Osteocyte (in vitro differentiated cells): ENCODE measurements at regions not wholly inside any gene's neighbourhood (a gene's known extent, or its start where the extent isn't known, plus 50 kb on each side); places are given as distances from the start of the nearest gene placed in this dataset.
A peak's percentile ranks its signal among the peaks of the same experiment; 100 is the strongest.

Experiments used
- DNase-seq: peaks from one replicate; pipeline ENCODE4 v3.0.0; 2021; ENCODE audit warnings: mixed read lengths; ENCODE audit not compliant: unreplicated experiment; ENCODE audit errors: extremely low spot score
- H3K27ac Mint-ChIP-seq: one replicate; pipeline ENCODE4 v1.8.0; 2021; ENCODE audit warnings: mild to moderate bottlenecking, mixed read lengths; ENCODE audit not compliant: unreplicated experiment
- H3K27me3 Mint-ChIP-seq: one replicate; pipeline ENCODE4 v1.8.0; 2021; ENCODE audit warnings: mixed read lengths; ENCODE audit not compliant: unreplicated experiment
- H3K36me3 Mint-ChIP-seq: one replicate; pipeline ENCODE4 v1.8.0; 2021; ENCODE audit warnings: mixed read lengths; ENCODE audit not compliant: unreplicated experiment
- H3K4me1 Mint-ChIP-seq: one replicate; pipeline ENCODE4 v1.8.0; 2021; ENCODE audit warnings: mixed read lengths; ENCODE audit not compliant: unreplicated experiment
- H3K4me3 Mint-ChIP-seq: one replicate; pipeline ENCODE4 v1.8.0; 2021; ENCODE audit warnings: mild to moderate bottlenecking, moderate library complexity, mixed read lengths; ENCODE audit not compliant: unreplicated experiment
- H3K9me3 Mint-ChIP-seq: one replicate; pipeline ENCODE4 v1.8.0; 2021; ENCODE audit warnings: mixed read lengths; ENCODE audit not compliant: unreplicated experiment
- CTCF ChIP-seq: fragments of 200-600 bp; sonication (generic); IDR thresholded peaks from 2 replicates; pipeline ENCODE4 v1.5.0; 2021; ENCODE audit warnings: antibody characterized with exemption, mild to moderate bottlenecking, moderate library complexity

DNA sequence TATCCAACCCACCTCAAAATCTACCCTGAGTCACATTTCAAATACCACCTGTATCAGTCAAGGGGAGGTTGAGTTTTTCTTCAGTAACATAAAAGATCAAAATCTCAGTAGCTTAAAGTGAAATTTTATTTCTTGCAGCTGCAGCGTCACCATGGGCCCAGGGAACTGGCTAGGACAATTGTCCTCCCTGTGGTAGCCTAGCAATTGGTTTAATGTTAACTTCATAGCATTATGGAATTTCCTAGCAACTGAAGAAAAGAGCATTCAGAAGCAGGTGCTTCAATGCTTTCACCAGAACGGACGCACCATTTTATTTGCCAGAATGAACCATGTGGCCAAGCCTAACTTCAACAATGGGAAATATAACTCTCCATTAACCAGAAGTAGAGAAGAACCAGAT lies 359.3 kb upstream of the TSHZ3 start:
- no peak for DNase-seq
- Mint-ChIP-seq H3K9me3 (peaks cover 17% of the 10 kb centered on the region), H3K27ac (no peak overlapping the region), H3K36me3 (no peaks in the 10 kb centered on the region), H3K4me3 (no peak overlapping the region), H3K27me3 (no peaks in the 10 kb centered on the region), H3K4me1 (no peaks in the 10 kb centered on the region)
- no peak for TF ChIP-seq CTCF

- H3K27me3 Mint-ChIP-seq = no peaks in the 10 kb centered on the region
- no peak for TF ChIP-seq CTCF
- peak; percentile 23 for DNase-seq
- no peaks in the 10 kb centered on the region for H3K4me1 Mint-ChIP-seq
- H3K27ac Mint-ChIP-seq = no peak overlapping the region
- no peak overlapping the region for H3K4me3 Mint-ChIP-seq
- H3K36me3 Mint-ChIP-seq = no peaks in the 10 kb centered on the region
- peaks cover 9% of the 10 kb centered on the region for H3K9me3 Mint-ChIP-seq
Measured at GRCh38 chr19:31709476-31709875, 360.2 kb upstream of the TSHZ3 start.

GRCh38 chr19:31715249-31715945 lies 366.2 kb upstream of the TSHZ3 start:
- H3K27ac Mint-ChIP-seq = no peak overlapping the region
- no peak overlapping the region for H3K4me3 Mint-ChIP-seq
- no peaks in the 10 kb centered on the region for H3K36me3 Mint-ChIP-seq
- H3K4me1 Mint-ChIP-seq = no peaks in the 10 kb centered on the region
- H3K27me3 Mint-ChIP-seq = no peaks in the 10 kb centered on the region
- peak; percentile 80 for DNase-seq
- TF ChIP-seq CTCF = no peak
- H3K9me3 Mint-ChIP-seq = peaks cover 5% of the 10 kb centered on the region

DNA sequence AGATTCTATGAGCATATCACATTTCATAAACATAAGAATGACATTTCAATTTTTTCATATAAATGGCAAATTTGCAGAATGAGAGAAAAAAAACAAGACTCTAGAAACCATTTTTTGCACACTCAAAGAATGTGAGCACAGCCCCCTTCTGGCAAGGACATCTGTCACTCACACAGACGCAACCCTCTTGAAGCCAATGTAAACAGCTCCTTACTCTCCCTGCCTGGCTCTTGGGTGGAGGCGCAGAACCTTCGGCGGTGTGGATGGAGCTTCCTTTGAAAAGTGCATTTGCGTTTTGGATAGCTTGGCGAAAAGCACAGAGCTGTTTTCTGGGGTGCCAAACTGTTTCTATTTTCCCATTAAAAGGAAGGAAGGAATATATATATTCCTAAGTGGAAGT lies 367.6 kb upstream of the TSHZ3 start:
- TF ChIP-seq CTCF = no peak
- no peak overlapping the region for H3K27ac Mint-ChIP-seq
- no peaks in the 10 kb centered on the region for H3K36me3 Mint-ChIP-seq
- H3K9me3 Mint-ChIP-seq = no peaks in the 10 kb centered on the region
- DNase-seq = peak; percentile 38
- H3K27me3 Mint-ChIP-seq = no peaks in the 10 kb centered on the region
- no peaks in the 10 kb centered on the region for H3K4me1 Mint-ChIP-seq
- no peak overlapping the region for H3K4me3 Mint-ChIP-seq

- Mint-ChIP-seq H3K27ac (no peak overlapping the region), H3K4me3 (no peak overlapping the region), H3K9me3 (no peaks in the 10 kb centered on the region), H3K4me1 (no peaks in the 10 kb centered on the region), H3K27me3 (no peaks in the 10 kb centered on the region), H3K36me3 (no peaks in the 10 kb centered on the region)
- TF ChIP-seq CTCF = no peak
- peak; percentile 71 for DNase-seq
Measured at GRCh38 chr19:31717269-31717923, 368.2 kb upstream of the TSHZ3 start.
